ENCODE measurements at regions not wholly inside any gene's neighbourhood (a gene's known extent, or its start where the extent isn't known, plus 50 kb on each side); places are given as distances from the start of the nearest gene placed in this dataset.

DNA sequence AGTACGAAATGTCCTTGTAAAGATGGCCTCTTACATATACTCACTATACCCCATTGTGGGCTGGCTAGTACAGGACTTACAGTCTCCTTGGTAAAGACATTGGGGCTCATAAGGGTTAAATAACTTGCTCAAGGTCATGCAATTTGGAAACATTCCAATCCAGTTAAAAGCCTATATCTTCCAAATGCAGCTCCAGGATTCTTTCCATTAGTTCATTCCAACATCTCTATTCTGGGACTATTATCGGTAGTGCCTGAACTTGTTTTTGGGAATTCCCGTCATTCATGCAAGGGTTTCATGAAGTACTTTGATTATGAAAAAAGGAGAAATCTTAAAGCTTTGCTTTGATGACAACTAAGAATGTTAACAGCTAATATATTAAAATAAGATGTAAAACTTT is 99.2 kb upstream of the SLC8A1 start:
- TF ChIP-seq POLR2A (IDR thresholded peaks at IDR 0.05) = no peak
- TF ChIP-seq, protein P1, sequence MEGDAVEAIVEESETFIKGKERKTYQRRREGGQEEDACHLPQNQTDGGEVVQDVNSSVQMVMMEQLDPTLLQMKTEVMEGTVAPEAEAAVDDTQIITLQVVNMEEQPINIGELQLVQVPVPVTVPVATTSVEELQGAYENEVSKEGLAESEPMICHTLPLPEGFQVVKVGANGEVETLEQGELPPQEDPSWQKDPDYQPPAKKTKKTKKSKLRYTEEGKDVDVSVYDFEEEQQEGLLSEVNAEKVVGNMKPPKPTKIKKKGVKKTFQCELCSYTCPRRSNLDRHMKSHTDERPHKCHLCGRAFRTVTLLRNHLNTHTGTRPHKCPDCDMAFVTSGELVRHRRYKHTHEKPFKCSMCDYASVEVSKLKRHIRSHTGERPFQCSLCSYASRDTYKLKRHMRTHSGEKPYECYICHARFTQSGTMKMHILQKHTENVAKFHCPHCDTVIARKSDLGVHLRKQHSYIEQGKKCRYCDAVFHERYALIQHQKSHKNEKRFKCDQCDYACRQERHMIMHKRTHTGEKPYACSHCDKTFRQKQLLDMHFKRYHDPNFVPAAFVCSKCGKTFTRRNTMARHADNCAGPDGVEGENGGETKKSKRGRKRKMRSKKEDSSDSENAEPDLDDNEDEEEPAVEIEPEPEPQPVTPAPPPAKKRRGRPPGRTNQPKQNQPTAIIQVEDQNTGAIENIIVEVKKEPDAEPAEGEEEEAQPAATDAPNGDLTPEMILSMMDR (IDR thresholded peaks at IDR 0.05) = no peak
